SH-SY5Y (cell line): ENCODE measurements at regions not wholly inside any gene's neighbourhood (a gene's known extent, or its start where the extent isn't known, plus 50 kb on each side); places are given as distances from the start of the nearest gene placed in this dataset.

ENCODE experiments used
- GATA2 ChIP-seq: IDR thresholded peaks from 2 replicates; pipeline ENCODE4 v1.6.1; 2011; ENCODE audit warnings: mild to moderate bottlenecking, low read depth, low read length
- GATA3 ChIP-seq: IDR thresholded peaks from 2 replicates; pipeline ENCODE4 v1.6.1; 2011; ENCODE audit warnings: low read depth, mild to moderate bottlenecking, low read length, moderate library complexity

GRCh38 chr2:48122166-48122565 lies 192.3 kb upstream of the FOXN2 start:
- TF ChIP-seq GATA2 (no peak), GATA3 (no peak)
